HG03175 (cell line): ENCODE measurements at regions not wholly inside any gene's neighbourhood (a gene's known extent, or its start where the extent isn't known, plus 50 kb on each side); places are given as distances from the start of the nearest gene placed in this dataset.
"Not testable (repeated sequence)": the region's sequence is repeated elsewhere in the genome, so short reads cannot be mapped to it uniquely, and the experiment has no call there.

Experiments
- ATAC-seq: cut with Tn5 transposase; IDR thresholded peaks from one replicate; pipeline ENCODE4 v1.9.1; 2021; ENCODE audit warnings: mild to moderate bottlenecking, moderate library complexity; ENCODE audit not compliant: unreplicated experiment

DNA sequence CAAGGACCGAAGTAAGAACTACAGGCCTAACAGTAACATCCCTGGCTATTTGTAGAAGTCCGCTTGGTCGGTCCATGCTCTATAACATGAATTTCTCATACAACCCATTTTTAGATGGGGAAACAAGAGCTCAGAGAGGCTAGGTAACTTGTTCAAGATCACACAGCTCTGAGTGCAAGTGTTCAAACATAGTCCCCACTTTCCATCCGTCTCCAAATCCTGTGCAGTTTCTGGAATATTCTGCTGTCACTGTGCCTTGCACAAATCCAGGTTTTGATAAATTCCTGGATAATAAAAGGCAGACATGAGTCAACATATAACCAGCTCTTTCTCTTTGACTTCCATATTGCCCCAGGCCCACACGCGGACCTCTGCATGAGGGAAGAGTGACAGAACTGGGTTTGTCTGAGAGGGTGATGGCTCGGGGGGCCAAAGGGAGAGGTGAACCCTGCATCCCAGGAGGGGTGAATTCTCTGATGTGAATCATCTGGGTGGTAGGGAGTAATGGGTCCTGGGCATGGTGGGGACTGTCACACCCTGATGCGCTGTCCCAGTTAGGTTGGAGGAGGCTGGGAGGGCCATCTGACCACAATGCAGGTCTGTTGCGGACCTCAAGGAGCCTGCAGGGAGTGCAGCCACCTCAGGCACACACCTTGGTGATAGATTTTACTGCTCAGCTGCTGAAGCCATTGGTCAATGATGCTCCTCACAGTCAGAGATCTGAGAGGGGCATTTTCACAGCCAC lies 162.2 kb downstream of the SMAD6 start:
- ATAC-seq: no peak

- ATAC-seq: no peak
Measured at GRCh38 chr15:66864871-66865281, 162.8 kb downstream of the SMAD6 start.

- peak; percentile 88 for ATAC-seq
Measured at GRCh38 chr15:66865622-66866611, 163.9 kb downstream of the SMAD6 start.

DNA sequence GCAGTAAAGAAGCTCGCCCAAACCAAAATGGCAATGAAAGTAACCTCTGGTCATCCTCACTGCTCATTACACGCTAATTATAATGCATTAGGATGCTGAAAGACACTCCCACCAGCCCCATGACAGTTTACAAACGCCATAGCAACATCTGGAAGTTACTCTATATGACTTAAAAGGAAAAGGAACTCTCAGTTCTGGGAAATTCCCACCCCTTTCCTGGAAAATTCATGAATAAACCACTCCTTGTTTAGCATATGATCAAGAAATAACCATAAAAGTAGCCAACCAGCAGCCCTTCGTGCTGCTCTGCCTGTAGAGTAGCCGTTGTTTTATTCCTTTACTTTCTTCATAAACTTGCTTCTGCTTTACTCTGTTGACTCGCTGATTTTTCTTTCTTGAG lies 164.6 kb downstream of the SMAD6 start:
- ATAC-seq: no peak

GRCh38 chr15:66868918-66869317 lies 166.9 kb downstream of the SMAD6 start:
- ATAC-seq: no peak

- no peak for ATAC-seq
Measured at GRCh38 chr15:66870880-66871388, 168.9 kb downstream of the SMAD6 start.

DNA sequence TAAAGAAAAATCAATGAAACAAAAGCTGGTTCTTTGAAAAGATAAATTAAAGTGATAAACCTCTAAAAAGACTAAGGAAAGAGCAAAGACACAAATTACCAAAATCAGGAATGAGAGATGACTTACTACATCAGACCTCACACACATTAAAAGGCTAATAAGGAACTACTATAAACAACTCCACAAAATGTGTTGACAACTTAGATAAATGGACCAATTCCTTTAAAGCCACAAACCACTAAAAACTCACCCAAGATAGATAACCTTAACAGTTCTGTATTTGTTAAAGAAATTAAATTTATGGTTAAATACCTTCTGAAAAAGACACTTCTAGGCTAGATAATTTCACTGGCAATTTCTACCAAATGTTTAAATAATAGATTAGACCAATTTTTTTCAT lies 170.4 kb downstream of the SMAD6 start:
- no peak for ATAC-seq

DNA sequence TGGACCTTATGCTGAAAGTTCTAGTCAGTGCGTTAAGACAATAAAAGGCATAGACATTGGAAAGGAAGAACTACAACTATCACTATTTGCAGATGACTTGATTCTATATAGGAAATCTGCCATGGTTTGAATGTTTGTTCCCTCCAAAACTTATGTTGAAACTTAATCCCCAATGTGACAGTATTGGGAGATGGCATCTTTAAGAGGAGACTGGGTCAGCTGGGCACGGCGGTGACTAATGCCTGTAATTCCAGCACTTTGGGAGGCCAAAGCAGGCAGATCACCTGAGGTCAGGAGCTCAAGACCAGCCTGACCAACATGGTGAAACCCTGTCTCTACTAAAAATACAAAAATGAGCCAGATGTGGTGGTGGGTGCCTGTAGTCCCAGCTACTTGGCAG lies 171.3 kb downstream of the SMAD6 start:
- not testable (repeated sequence) for ATAC-seq

DNA sequence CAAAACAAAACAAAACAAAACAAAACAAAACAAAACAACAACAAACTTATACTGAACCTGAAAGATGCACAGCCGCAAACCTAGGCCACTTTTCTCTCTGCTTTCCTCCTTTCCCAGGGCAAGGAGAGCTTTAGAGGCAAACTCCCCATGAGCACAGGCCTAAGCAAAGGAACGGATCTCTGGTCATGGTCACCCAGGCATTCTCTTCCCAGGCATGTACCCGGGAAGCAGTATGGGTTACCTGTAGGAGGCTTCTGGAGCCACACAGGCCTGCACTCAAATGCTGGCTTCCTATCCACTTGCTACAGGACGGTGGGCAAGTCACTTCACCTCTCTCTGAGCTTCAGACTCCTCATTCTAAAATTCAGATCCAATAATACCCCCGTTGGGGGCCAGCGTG lies 171.8 kb downstream of the SMAD6 start:
- no peak for ATAC-seq

DNA sequence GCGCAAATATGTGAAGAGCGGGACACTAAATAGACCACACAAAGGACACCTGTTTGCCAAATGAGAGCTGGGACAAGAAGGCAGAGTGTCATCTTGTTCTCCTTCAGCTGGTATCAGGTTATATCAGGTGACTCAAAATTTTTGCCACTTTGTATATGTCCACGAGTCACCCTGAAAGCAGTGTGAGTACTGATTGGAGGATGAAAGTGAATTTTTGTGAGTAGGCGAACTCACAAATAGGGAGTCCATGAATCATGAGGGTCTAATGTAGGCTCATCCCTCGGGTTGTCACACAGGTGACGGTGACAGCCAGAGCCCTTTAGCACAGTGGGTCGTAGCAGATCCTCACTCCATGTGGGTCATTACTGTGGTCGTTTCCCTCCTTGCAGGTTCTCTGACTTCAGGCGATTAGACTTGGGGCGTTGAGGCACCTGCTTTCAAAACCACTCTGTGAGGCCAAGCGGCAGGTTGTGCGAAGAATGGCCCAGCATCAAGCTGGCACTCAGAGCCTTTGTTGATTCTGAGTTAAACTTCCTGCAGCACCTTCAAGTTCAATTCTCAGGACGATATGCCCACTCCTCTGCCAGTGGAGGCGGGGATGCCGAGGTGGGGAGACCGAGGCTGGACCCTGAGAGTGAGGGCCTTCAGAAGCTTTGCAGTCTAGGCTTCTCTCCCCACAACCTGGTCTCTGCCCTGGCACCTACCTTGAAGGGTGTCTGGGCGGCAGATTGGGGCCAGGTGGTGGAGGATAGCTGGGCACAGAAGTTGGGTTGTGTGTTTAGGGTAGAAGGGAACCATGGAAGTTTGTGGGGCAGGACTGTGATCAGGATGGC lies 173.8 kb downstream of the SMAD6 start:
- no peak for ATAC-seq

GRCh38 chr15:66876421-66876730 lies 174.3 kb downstream of the SMAD6 start:
- ATAC-seq: no peak

DNA sequence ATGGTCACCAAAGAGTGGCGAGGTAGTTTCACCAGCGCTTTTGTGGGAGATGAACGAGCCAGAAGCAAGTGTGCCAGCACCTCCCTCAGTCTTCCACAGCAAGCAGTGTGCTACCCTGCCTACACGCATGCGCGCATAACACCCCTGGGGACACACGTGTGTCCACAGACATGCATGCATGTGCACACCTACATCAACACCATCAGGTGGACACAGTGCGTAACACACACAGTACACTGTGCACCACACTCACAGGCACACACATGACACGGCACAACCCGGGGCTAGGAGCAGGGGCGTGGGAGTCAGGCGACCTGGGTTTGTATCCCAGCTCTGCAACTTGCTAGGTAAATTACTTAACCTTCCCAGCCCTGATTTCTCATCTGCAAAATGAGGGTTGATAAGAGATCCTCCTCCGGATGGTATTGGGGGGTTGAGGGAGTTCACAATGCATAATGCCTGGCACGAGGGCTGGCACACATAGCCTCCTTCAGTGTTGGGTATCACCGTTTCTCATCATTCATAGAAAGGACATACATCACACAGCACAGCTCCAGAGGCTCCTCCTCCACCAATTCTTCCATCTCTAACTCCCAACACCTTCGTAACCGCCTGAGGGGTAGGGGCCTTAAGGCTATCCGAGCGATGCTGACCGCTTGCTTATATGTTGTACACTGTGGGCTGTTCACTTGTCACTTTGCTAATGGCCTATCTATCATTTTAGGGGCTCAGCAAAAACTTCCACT lies 174.9 kb downstream of the SMAD6 start:
- no peak for ATAC-seq

DNA sequence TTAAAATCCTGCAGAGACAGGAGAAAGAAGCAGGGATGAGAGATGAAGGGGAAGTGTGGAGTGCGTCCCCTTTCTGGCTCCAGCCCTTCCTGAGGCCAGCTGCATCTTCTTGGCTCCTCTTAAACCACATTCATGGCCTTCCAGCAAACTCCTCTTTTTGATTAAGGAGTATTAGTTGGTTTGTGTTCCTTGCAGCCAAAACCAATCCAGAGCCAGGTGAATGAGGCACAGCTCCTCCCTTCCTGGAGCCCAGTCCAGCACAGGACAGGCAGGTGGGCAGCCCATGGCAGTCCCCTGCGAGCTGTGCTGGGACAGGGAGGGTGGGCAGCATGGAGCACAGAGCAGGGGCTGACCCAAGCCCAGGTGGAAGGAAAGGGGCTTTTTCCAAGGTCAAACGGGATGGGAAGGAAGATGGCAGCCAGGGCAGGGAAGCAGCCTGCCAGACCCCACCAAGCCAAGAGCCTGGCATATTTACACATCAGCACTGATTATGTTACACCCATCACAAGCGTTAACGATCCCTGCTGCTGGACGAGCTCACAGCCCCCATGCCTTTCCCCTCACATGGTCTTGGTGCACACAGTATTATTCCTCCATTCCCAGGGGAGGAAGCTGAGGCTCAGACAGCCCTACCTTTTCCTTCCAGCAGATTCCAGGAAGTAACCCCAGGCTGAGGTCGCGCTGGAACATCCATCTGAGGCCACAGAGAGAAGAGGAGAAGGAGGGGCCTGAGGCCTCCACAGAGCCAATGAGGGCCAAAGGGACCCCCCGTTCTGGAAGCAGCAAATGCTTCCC lies 175.6 kb downstream of the SMAD6 start:
- no peak for ATAC-seq

- no peak for ATAC-seq
Measured at GRCh38 chr15:66878761-66879160, 176.7 kb downstream of the SMAD6 start.

DNA sequence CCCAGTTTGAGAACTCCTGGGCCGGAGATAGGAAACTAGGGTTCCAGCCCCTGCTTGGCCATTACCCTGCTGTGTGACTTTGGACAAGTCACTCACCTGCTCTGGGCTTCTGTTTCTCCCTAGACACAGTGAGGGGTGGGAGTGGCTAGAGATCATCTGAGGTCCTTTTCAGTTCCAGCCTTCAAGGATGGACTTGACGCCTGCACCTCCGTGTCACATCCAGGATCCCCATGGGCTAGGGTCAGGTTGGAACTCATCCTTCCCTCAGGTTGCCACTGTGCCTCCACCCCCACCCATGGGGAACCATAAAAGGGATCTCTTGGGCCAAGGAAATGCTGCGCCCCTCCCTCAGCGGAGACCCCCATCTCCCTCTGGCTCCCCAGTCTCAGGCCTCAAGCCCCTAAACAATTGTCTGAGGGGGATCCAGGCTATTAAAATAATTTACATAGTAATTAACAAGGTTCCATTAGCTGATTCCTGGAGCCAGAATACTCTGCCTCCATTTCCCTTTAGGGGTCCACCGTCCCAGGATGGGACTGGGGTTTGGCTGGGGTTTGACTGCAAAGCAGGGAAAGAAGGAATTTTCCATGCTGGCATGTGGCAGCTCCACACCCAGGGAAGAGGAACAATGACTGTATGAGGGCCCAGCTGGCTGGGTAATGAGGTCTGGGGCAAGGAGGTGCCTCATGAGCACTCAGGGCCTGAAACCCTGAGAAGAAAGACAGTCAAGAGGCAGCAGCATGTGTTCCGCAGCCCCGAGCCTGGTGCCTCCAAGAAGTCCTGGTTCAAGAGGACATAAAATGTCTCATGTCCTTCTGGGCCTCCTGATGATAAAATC lies 177.7 kb downstream of the SMAD6 start:
- ATAC-seq: no peak

DNA sequence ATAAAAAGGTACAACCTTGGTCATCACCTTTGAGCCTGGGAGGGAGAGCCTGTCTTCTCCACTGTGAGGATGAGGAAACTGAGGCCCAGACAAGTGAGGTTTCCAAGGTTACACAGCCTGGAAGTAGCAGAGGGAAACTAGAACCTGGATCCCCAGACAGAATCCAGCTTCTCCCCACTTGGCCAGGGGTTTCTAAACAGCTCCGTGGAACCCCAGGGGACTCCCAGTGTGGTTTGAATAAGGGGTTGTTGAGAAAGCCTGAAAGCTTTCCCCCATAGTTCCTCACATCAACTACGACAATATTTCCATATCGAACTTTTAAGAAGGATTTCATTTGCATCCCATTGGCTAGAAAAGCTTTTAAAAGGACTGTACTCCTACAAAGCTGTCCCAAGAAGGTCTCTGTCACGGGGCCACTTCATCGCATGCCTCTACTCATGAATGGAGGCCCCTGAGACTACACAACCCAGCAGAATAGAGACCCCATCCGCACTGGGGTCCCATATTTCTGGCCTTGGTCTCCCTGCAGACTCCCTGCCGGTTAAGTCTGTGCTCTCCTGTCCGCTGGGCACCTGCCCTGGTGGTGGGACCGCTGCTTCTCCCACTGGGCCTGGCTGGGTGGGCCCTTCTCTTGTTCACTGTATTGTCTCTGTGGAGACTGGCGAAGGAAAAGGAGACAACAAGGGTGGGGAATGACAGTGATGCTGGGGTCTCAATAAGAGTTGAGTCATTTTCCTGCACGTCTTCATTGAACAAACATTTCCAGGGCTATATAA lies 178.5 kb downstream of the SMAD6 start:
- ATAC-seq: no peak

DNA sequence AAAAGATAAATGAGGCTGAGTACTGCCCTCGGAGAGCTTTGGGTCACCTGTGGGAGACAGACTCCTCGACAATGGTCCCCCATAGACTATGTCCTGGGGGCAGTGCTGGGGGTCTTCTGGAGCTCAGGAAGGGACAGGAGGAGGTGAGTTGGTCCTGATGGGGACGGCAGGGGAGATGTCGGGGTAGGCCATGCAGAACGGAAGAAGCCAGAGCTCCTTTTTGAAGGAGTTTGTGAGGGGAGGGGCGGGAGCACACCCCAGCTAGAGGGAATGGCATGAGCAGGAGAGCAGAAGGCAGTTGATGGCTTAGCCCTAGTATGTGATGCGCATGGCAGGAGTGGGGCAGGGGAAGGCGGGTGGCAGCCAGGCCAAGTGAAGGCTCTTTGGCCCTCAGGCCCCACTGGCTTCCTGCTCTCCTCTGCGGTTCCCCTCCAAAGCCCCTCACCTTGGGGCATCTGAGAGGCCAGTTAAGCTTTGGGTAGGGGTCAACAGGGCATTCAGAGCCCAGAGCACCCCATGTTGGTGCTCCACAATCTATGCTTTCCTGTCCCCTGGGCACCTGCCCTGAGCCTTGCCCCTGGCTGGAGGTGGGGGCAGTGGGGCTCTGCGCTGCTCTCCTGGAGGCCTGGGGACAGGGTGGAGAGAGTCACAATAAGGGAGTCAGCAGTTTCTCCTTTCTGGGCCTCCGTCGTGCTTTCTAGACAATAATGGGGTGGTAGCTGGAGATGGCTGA lies 179.3 kb downstream of the SMAD6 start:
- no peak for ATAC-seq
